SH-SY5Y (cell line): ENCODE measurements at regions not wholly inside any gene's neighbourhood (a gene's known extent, or its start where the extent isn't known, plus 50 kb on each side); places are given as distances from the start of the nearest gene placed in this dataset.

Experiments
- GATA2 ChIP-seq: IDR thresholded peaks from 2 replicates; pipeline ENCODE4 v1.6.1; 2011; ENCODE audit warnings: mild to moderate bottlenecking, low read depth, low read length
- GATA3 ChIP-seq: IDR thresholded peaks from 2 replicates; pipeline ENCODE4 v1.6.1; 2011; ENCODE audit warnings: low read depth, mild to moderate bottlenecking, low read length, moderate library complexity

- TF ChIP-seq GATA3 (no peak), GATA2 (no peak)
Observed at GRCh38 chr17:71878998-71879397, 241.8 kb upstream of the SOX9 start.
